CD4-positive, alpha-beta T cell (primary cell): ENCODE measurements at regions not wholly inside any gene's neighbourhood (a gene's known extent, or its start where the extent isn't known, plus 50 kb on each side); places are given as distances from the start of the nearest gene placed in this dataset.

Experiments used
- ATAC-seq: fragments of 200-7000 bp; cut with Tn5 transposase; one replicate; pipeline ENCODE4 v1.10.0; 2022; ENCODE audit warnings: mild to moderate bottlenecking; ENCODE audit not compliant: poor library complexity
- CTCF ChIA-PET: fragments of 350-600 bp; sonication (Branson Sonifier 250); formaldehyde crosslinking; loops from one replicate; lab custom pipeline; 2021; ENCODE audit warnings: antibody characterized with exemption, inconsistent platforms; lab: Charles Lee
- POLR2A ChIA-PET: fragments of 350-600 bp; sonication (Branson Sonifier 250); formaldehyde crosslinking; loops from one replicate; lab custom pipeline; 2021; ENCODE audit warnings: antibody characterized with exemption, inconsistent platforms; lab: Charles Lee
- DNase-seq, 14 experiments: peaks; one replicate each; pipeline ENCODE4 v3.0.0-alpha.2; 2013 to 2020; ENCODE audit warnings: mixed read lengths in 2 of 14
- H3K27ac ChIP-seq, 2 donors: one replicate each; pipeline versions ENCODE4 v1.5.1 to v1.7.0; 2013; ENCODE audit warnings: low read length in 2 of 2, low read depth in 1 of 2, mild to moderate bottlenecking in 1 of 2
- H3K27me3 ChIP-seq, 2 experiments: 1 replicate in 1 of 2; 2 replicates in 1 of 2; pipeline versions ENCODE4 v1.6.1 to v1.7.0; 2013; ENCODE audit warnings: low read length in 2 of 2, control low read depth in 1 of 2, mild to moderate bottlenecking in 1 of 2, moderate library complexity in 1 of 2; ENCODE audit not compliant: insufficient read depth in 2 of 2, control insufficient read depth in 1 of 2
- H3K36me3 ChIP-seq: one replicate; pipeline ENCODE4 v1.6.1; 2013; ENCODE audit warnings: low read length, control low read depth; ENCODE audit not compliant: insufficient read depth
- H3K4me1 ChIP-seq: one replicate; pipeline ENCODE4 v1.6.1; 2013; ENCODE audit warnings: low read length, control low read depth; ENCODE audit not compliant: insufficient read depth
- H3K4me3 ChIP-seq: one replicate; pipeline ENCODE4 v1.5.1; 2013; ENCODE audit warnings: mild to moderate bottlenecking, low read length, moderate library complexity
- H3K9me3 ChIP-seq, 2 experiments: 1 replicate in 1 of 2; 2 replicates in 1 of 2; pipeline versions ENCODE4 v1.6.1 to v1.7.0; 2013; ENCODE audit warnings: low read length in 2 of 2, mild to moderate bottlenecking in 2 of 2, control low read depth in 1 of 2, moderate library complexity in 1 of 2; ENCODE audit not compliant: control insufficient read depth in 1 of 2, insufficient read depth in 1 of 2
- H3K27ac Mint-ChIP-seq: one replicate; pipeline ENCODE4 v1.8.0; 2020; ENCODE audit warnings: mixed read lengths
- H3K27me3 Mint-ChIP-seq: one replicate; pipeline ENCODE4 v1.8.0; 2021; ENCODE audit warnings: mixed read lengths
- H3K36me3 Mint-ChIP-seq: one replicate; pipeline ENCODE4 v1.8.0; 2021; ENCODE audit warnings: low read depth, mixed read lengths
- H3K4me1 Mint-ChIP-seq: one replicate; pipeline ENCODE4 v1.8.0; 2021; ENCODE audit warnings: low read depth, mixed read lengths
- H3K4me3 Mint-ChIP-seq: one replicate; pipeline ENCODE4 v1.8.0; 2020; ENCODE audit warnings: mild to moderate bottlenecking, mixed read lengths
- H3K9me3 Mint-ChIP-seq: one replicate; pipeline ENCODE4 v1.8.0; 2020; ENCODE audit warnings: mixed read lengths
- CTCF ChIP-seq: fragments of 200-600 bp; IDR thresholded peaks from one replicate; pipeline ENCODE4 v1.8.0; 2022; ENCODE audit warnings: antibody characterized with exemption, mild to moderate bottlenecking
- intact Hi-C, 2 experiments: fragments of 100-400 bp; cut with DNase I in 1 of 2; cut with micrococcal nuclease in 1 of 2; formaldehyde crosslinking; loops; one replicate each; pipeline versions ENCODE4 v1.15.1 to v1.9.0; 2023 to 2025; cut with DNase I, micrococcal nuclease

GRCh38 chr15:98062869-98063268 is 102.4 kb downstream of the ARRDC4 start:
- Mint-ChIP-seq H3K36me3 (no peaks in the 10 kb centered on the region), H3K27me3 (peaks cover 11% of the 10 kb centered on the region), H3K4me3 (no peak overlapping the region), H3K4me1 (no peaks in the 10 kb centered on the region), H3K9me3 (peaks cover 5% of the 10 kb centered on the region), H3K27ac (no peak overlapping the region)
- POLR2A ChIA-PET, result no interaction called here
- H3K27ac ChIP-seq, result no peak overlapping the region
- CTCF ChIA-PET, result no interaction called here
- no peak overlapping the region for H3K4me3 ChIP-seq
- no peaks in the 10 kb centered on the region for H3K4me1 ChIP-seq
- no peaks in the 10 kb centered on the region for H3K27me3 ChIP-seq
- no peak for DNase-seq
- H3K36me3 ChIP-seq, result no peaks in the 10 kb centered on the region
- ATAC-seq, result no peak
- intact Hi-C loops, result no loop called here
- peaks cover 4 to 17% of the 10 kb centered on the region in 2 experiments for H3K9me3 ChIP-seq
- no peak for TF ChIP-seq CTCF

GRCh38 chr15:98063315-98063714 is 102.8 kb downstream of the ARRDC4 start:
- H3K36me3 ChIP-seq, result no peaks in the 10 kb centered on the region
- no peaks in the 10 kb centered on the region for H3K4me1 ChIP-seq
- H3K27me3 ChIP-seq, result no peaks in the 10 kb centered on the region
- Mint-ChIP-seq H3K4me1 (no peaks in the 10 kb centered on the region), H3K4me3 (no peak overlapping the region), H3K27me3 (peaks cover 11% of the 10 kb centered on the region), H3K36me3 (no peaks in the 10 kb centered on the region), H3K9me3 (peaks cover 3% of the 10 kb centered on the region), H3K27ac (no peak overlapping the region)
- POLR2A ChIA-PET, result no interaction called here
- H3K27ac ChIP-seq, result no peak overlapping the region
- DNase-seq (no peak), ATAC-seq (no peak)
- CTCF ChIA-PET, result no interaction called here
- no peak overlapping the region for H3K4me3 ChIP-seq
- H3K9me3 ChIP-seq, result peaks cover 4 to 13% of the 10 kb centered on the region in 2 experiments
- no peak for TF ChIP-seq CTCF
- intact Hi-C loops, result no loop called here

DNA sequence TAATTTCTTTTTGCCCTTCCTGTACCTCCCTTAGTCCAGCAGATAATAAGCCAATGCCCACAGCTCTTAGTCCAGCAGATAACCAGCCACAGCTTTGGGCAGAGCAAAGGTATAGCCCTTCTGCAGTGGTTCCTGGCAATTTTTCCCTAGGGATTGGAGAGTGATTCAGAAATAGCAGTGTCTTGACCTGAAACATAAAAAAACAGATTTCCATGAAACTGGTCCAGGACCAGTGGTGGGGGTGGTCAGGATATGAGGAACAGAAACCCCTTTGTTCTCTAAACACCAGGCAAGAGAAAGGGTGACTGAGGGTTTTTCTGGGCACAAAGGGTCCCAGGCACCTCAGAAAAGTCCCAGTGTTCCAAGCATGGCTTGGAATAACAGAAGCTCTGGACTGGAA is 103.4 kb downstream of the ARRDC4 start:
- Mint-ChIP-seq H3K36me3 (no peaks in the 10 kb centered on the region), H3K27ac (no peak overlapping the region), H3K4me3 (no peak overlapping the region), H3K4me1 (no peaks in the 10 kb centered on the region), H3K27me3 (peaks cover 11% of the 10 kb centered on the region), H3K9me3 (peaks cover 3% of the 10 kb centered on the region)
- Histone ChIP-seq H3K4me3 (no peak overlapping the region), H3K27ac (no peak overlapping the region), H3K36me3 (no peaks in the 10 kb centered on the region), H3K4me1 (no peaks in the 10 kb centered on the region), H3K9me3 (peaks cover 4 to 8% of the 10 kb centered on the region in 2 experiments), H3K27me3 (no peaks in the 10 kb centered on the region)
- intact Hi-C loops, result no loop called here
- no peak for DNase-seq
- ChIA-PET CTCF (no interaction called here), POLR2A (no interaction called here)
- TF ChIP-seq CTCF, result no peak
- ATAC-seq, result no peak
